DMS153 treated with DMSO at 0.1 percent for 48 hours (cell line): ENCODE measurements at regions not wholly inside any gene's neighbourhood (a gene's known extent, or its start where the extent isn't known, plus 50 kb on each side); places are given as distances from the start of the nearest gene placed in this dataset.
"Not testable (repeated sequence)": the region's sequence is repeated elsewhere in the genome, so short reads cannot be mapped to it uniquely, and the experiment has no call there.

Experiments
- DNase-seq: peaks from one replicate; lab custom pipeline; 2025; ENCODE audit not compliant: unreplicated experiment; lab: John Stamatoyannopoulos, UW

DNA sequence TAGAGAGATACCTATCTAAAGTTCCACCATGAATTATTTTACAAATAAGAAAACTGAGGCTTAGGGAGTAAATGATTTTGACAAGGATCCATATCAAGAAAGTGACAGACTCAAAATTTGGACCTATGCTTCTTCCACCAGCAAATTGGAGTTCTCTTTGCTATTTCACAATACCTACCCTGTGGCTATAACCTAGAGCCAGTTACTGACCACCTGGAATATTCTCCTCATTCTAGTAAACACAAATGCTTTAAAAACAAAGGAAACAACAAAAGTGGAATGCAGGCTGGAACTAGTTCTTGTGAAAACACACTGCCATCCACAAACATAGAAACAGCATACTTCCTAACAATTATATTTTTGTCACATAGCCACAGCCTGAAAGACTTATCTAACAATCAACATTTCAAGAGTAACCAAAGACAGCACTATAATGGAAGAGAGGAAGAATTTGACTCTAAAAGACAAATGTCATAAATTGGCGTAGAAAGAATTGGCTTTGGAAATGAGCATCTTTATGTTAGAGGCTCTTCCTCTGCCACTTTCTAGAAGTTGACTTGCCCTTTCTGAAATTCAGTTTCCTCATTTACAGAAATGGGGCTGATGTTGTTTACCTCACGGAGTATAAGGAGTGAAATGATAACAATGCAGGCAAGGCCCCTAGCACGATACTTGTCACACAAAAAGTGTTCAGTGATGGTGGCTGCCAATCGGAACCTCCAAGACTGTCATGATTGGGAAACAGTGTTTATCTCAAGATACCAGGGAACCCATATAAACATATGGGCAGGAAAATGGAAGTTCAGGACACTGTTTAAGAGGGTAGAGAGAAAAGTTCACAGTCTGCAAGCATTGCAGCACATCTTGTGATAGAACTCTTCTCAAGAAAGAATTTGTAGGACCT, 138.6 kb upstream of the LGR5 start:
- DNase-seq = no peak

DNA sequence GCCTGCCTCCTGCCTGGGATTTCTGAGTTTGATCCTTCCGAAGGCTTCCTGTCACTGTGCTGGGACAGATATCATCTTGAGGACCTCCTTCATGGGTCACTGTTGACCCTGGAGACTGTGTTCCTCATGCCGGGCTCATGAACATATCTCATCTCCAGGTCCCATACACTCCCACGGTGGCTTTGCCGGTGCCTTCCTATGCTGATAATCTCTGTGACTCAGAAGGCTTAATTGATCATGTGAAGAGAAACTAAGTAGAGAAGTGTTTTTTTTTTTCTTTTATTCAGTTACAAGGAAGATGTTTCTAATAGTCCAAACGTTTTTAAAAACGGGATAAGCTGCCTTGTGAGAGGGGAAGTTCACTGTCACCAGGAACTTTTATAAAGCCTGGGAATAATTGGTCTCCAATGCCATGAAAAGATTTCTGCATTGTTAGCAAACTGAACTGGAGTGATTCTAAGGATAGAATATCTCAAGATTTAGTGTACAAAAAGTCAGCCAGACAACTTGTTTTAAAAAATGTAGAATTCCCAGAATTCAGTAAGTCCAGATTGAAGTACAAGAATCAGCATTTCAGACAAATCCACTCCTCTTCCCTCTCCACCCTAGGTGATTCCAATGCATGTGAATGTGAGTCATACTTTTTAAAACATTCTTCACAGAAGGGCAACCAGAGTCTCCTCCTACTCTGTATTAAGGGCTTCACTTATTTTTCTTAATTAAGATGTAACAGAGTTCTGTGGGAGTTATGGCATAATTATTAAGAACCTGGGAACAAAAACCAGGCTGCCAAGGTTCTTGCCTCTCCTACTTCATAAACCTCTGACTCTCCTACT, 139.8 kb upstream of the LGR5 start:
- DNase-seq = no peak

DNA sequence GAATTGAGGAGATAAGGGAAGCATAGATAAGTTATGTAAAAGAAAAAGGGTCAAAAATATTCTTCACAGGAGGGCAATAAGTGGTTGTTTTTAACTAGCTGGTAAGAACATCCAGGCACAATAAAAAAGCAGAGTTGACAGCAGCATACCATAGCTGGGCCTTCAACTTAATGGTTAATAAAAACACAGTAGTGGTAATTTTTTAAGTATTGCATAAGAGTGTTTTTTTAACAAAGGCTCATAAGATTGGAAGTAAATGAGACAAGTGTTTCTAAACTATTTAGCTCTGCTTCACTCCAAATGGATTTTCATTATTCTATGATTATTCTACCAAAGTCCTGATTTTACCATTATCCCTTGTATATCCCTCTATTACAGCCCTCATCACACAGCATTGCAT, 140.1 kb upstream of the TSPAN8 start:
- no peak for DNase-seq

DNA sequence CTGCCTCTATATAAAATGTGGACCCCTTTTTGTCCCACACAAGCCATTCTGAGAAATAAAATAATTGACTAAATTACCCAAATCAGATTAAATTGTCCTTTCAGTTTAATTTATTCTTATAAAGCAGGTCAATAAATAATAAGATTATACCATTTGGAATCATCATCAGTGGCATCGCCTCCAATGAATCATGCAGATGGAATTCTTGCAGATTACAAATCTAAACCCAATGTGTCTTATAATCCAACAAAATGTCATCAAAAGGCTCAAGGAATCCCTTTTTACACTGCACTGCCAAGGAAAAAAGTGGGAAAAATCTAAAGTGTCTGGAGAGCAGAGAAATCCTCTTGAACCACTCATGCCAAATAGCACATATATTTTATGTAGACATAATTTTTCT, 138.2 kb upstream of the TSPAN8 start:
- no peak for DNase-seq

DNA sequence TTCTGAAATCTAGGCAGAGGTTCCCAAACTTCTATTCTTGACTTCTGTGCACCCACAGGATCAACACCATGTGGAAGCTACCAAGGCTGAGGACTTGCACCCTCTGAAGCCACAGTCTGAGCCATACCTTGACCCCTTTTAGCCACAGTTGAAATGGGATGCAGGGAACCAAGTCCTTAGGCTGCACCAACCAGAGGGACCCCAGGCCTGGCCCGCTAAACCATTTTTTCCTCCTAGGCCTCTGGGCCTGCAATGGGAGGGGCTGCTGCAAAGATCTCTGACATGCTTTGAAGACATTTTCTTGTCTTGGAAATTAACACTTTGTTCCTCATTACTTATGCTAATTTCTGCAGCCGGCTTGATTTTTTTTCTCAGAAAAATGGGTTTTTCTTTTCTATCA, 133.9 kb upstream of the TSPAN8 start:
- DNase-seq = no peak

DNA sequence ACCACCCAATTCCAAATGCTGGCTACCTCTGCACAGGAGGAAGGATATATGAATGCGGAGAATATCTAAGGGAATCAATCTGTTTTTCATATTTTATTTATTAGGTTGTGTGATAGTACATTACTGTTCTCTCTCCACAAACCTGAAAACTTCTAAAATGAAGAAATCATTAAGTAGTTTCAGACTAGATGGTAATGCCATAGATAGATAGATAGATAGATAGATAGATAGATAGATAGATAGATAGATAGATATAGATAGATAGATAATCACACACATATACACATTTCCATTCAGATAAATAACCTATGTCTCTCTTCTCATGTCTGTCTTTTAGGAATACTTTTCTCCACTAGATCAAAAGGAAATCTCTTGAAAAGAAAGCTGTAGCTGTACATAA, 126.1 kb upstream of the TSPAN8 start:
- DNase-seq = no peak

DNA sequence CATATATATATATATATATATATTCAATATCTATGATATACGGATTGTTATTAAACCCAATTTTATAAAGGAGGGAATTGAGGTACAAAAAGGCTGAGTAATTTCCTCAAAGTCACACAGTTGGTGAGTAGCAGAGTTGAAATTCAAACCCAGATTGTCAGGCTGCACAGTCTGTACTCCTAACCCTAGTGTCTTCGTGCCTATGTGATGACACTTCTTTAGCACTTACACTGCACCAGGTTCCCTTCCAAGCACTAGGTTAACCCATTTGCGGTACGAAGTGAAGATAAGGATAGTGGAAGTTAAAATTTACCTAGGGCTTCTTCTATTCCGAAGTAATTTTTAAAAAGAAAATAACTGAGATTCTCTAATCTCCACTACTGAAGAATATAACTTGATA, 125.1 kb upstream of the TSPAN8 start:
- DNase-seq = no peak

DNA sequence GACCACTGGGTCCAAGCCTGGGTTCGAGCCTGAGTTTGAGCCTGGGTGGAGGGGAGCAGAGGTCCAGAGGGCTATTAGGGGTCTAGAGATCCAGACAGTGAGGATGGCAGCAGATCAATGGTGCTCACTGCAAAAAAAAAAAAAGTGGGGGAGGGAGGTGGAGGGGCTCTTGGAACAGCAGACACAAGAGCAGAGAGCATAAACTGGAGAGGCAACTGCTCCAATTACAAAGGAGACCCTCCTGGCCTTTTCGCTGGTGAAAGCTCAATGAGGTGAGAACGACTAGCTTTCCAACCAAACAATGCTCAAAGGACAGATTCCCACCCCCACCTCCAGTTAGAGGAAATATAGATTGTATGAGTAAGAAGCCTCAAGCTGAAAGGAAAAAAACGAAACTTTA, 124.2 kb upstream of the TSPAN8 start:
- no peak for DNase-seq

DNA sequence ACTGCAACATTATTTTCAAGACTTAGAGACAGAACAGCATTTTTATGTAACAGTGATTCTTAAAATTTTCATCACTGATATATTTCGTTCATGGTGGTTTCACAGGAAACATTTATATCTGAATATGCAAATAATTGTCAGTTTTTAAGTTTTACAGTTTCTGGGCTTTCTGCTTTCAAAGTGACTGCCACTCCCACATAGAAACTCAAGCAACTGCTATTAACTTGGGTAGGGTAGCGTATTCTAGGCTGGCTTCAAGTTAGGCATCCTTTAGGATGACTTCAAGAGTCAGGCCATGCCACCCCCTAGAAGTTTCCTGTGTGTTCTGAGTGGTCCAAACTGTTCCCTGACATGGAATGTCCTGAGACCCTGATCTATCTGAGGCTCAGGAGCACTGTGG, 123.6 kb upstream of the TSPAN8 start:
- DNase-seq = no peak

DNA sequence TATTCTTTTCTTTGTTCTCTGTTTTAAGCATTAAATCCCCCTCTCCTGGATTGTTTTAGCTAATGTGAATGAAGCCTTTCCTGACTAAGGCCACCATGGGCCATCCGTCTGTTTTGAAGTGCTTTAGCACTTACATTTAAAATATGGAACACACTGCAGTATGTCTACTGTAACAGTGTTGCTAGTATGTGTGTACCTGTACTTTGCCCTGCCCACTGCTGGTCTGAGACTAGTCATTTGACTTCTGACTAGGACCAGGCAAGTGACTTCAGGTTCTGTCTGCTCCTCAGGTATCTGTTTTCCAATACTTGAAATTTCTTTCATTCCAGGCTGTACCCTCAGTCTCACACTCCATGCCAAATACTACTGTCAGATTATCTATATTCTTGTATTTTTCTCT, 120.1 kb upstream of the TSPAN8 start:
- no peak for DNase-seq

DNA sequence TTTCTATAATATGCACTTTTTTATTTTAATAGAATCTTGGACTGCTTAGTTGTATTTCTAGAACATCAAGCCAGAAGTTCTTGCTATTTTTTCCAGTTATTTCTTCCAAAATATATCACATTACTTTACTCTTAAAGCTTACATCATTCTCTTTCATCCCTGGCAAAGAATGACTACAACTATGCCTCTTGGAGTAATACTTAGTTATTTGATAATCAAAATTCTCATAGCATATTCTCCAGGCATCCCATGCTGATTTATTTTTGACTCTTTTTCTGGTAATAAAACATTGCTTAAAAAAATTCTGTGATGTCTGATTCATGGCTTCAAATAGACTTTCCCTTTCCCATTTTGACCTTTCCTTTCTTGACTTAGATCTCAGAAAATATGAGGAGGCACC, 118.7 kb upstream of the TSPAN8 start:
- DNase-seq = no peak

DNA sequence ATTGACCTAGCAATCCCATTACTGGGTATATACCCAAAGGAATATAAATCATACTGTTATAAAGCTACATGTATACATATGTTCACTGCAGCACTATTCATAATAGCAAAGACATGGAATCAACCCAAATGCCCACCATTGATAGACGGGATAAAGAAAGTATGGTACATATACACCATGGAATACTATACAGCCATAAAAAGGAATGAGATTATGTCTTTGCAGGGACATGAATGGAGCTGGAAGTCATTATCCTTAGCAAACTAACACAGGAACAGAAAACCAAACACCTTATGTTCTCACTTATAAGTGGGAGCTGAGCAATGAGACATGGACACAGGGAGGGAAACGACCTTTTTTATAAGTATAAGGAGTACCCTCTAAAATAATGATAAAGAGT, 113.0 kb upstream of the TSPAN8 start:
- not testable (repeated sequence) for DNase-seq

DNA sequence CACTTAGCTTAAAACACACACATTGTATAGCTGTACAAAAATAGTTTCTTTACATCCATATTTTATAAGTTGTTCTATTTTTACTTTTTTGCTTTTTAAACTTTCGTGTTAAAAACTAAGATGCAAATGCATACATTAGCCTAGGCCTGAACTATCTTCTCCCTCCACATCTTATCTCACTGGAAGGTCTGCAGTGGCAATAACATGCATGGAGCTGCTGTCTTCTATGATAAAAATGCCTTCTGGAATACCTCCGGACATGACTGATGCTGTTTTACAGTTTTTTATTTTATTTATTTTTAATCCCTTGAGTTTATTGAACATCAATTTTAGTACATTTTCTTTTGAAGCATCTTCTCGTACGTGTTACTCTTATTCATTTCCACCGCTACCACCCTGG, 112.3 kb upstream of the TSPAN8 start:
- no peak for DNase-seq

DNA sequence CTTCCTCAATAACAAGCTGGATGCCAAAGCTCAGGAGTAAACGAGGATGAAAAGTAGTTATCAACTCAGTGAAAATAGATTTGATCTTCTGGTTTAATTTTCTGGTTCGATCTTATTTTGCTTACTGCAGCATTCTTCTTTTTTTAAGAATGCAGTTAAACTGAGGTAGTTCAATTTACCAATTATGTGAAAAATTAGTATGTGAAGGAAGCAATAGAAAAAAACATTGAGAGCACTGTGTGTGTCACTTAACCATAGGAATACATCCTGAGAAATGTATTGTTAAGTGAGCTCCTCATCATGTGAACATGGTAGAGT, 111.4 kb upstream of the TSPAN8 start:
- DNase-seq = no peak

DNA sequence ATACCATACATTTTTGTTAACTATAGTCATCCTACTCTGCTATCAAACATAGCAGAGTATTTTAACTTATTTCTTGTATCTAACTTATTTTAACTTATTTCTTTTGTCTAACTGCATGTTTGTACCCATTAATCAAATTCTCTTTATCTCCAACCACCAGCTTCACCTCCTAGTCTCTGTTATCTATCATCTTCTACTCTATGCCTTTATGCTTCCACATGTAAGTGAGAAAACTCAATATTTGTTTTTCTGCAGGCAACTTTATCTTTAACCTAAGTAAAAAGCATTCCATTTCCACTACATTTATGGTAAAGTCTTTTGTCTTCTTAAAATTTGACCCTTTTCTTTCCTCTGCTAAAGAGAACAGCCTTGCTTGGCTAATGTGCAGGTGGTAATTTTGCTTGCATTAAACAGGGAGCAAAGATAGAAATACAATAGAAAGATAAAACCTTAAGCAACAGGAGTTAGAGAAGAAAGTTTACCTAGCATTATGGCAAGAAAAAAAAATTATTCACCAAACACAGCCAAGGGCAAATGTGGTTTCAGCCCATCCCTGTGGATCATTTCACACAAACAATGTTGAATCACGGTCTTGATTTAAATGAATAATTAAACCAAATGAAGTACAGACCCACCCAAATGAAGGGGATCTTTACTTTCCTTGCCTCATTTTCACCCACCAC, 110.9 kb upstream of the TSPAN8 start:
- no peak for DNase-seq

DNA sequence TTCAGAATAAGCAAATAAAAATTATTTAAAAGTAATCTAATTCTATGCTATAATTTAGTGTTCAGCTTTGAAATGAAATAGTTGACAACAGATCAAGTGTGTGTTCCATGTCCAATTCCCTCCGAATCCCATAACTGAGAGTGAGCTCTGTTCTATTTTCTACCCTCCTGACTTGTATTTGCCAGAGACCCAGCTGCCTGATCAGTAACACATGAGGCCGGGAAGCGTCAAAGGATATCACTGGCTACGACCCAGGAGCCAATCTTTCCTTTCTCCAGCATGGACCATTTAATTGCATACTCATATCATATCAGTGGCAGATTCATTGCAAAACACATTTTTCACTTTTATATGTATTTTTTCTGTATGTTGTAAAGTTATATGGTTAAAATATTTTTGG, 108.8 kb upstream of the TSPAN8 start:
- no peak for DNase-seq

DNA sequence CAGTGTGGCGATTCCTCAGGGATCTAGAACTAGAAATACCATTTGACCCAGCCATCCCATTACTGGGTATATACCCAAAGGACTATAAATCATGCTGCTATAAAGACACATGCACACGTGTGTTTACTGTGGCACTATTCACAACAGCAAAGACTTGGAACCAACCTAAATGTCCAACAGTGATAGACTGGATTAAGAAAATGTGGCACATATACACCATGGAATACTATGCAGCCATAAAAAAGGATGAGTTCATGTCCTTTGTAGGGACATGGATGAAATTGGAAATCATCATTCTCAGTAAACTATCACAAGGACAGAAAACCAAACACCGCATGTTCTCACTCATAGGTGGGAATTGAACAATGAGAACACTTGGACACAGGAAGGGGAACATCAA, 107.9 kb upstream of the TSPAN8 start:
- not testable (repeated sequence) for DNase-seq

DNA sequence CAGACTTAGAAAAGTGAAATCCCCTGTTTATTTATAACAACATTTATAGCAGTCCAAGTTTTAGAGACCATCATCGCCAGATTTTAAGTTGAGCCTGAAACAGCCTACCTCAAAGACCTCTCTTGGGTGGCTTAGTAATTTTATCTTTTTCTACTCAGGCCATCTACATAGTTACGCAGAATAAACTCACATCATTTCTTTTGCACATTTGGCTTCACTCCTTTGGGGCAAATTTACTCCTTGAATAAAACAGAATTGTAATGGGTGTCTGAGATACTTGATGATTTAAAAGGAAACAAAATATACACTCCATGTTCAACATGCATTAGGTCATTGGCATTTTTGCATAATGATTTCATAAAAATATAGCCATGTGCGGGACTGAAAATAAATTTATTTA, 104.7 kb upstream of the TSPAN8 start:
- DNase-seq = no peak

DNA sequence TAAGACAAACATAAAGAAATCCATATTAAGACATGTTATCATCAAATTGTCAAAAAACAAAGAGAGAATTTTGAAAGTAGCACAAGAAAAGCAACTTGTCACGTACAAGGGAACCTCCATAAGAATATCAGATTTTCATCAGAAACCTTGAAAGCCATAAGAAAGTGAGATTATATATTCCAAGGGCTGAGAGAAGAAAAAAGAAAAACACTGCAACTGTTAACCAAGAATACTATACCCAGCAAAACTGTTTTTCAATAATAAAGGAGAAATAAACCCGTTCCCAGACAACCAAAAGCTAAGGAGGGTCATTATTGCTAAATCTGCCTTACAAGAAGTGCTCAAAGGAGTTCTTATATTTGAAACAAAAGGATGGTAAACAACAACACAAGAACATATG, 94.7 kb upstream of the TSPAN8 start:
- DNase-seq = no peak

DNA sequence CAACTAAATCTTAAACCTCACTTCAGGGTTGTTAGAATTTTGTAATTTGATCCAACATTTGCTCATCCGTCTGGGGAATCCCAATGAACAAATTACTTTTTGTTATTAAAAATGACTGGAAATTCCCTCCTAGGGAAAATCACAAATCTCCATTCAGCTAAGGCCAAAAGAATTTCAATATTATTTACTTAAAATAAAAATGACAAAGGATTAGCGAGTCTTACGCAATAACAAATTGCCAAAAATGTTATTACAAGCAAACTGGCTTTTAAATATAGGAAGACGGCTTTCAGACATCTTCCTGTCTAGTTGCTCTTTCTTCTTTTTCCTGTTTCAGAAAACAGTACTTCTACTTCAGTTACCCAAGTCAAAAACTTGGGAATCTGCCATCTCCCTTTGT, 92.4 kb upstream of the TSPAN8 start:
- no peak for DNase-seq

DNA sequence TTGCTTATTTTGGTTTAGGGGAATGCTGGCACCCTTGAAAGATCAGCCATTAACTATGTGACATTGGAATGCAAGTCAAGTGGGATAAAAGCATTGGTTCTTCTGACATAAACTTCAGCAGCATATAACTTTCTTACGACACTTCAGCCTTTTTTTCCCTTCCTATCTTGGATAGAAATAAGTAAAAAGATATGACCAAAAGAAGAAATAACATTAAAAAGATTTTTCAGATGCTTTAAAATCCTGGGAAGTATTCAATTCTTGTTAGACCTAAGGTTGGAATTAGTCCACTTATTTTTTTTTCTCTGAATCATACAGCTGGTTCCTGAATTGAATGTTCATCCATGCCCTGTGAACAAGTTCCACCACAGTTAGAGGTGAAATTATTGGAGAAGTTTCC, 85.6 kb upstream of the TSPAN8 start:
- DNase-seq = no peak

DNA sequence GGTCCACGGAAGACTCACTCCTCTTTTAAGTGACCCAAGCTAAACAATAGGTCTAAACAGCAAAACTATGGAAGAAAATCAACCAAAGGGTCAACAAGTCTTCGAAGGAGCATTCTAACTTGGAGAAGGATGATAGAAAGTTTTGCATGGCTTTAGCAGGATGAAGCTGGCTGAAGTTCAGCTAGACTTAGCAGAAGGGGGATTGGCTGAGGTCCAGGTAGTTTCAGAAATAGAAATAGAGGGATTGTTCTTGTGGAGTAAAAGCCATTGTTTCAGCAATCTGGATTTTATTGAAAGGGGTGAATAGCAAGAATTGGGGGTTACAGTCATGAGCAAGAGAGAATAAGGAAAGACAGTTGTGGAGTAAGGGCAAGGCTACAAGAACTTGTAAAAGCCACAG, 84.7 kb upstream of the TSPAN8 start:
- DNase-seq = no peak
